Fibroblast of skin of abdomen (primary cell): ENCODE measurements at regions not wholly inside any gene's neighbourhood (a gene's known extent, or its start where the extent isn't known, plus 50 kb on each side); places are given as distances from the start of the nearest gene placed in this dataset.

Source experiments
- DNase-seq: peaks from one replicate; pipeline ENCODE4 v3.0.0-alpha.2; 2013

- DNase-seq, result peak; percentile 53
Observed at GRCh38 chr14:71363946-71364925, 457.0 kb downstream of the PCNX1 start.

- peak; percentile 48 for DNase-seq
Observed at GRCh38 chr14:71365361-71365760, 458.1 kb downstream of the PCNX1 start.

- DNase-seq, result no peak
Observed at GRCh38 chr14:71366861-71367260, 459.6 kb downstream of the PCNX1 start.

- DNase-seq, result peak; percentile 74
Observed at GRCh38 chr14:71371711-71372396, 464.6 kb downstream of the PCNX1 start.

- peak; percentile 85 for DNase-seq
Observed at GRCh38 chr14:71372411-71372838, 465.2 kb downstream of the PCNX1 start.

- no peak for DNase-seq
Observed at GRCh38 chr14:71373773-71374172, 466.5 kb downstream of the PCNX1 start.

- no peak for DNase-seq
Observed at GRCh38 chr14:71374989-71375388, 467.7 kb downstream of the PCNX1 start.

- no peak for DNase-seq
Observed at GRCh38 chr14:71377099-71377498, 469.8 kb downstream of the PCNX1 start.

GRCh38 chr14:71380271-71380670 is 473.0 kb downstream of the PCNX1 start:
- DNase-seq, result peak; percentile 93

GRCh38 chr14:71381814-71382213 is 474.6 kb downstream of the PCNX1 start:
- no peak for DNase-seq

GRCh38 chr14:71382315-71382714 is 475.1 kb downstream of the PCNX1 start:
- DNase-seq, result no peak

GRCh38 chr14:71383510-71383909 is 476.3 kb downstream of the PCNX1 start:
- no peak for DNase-seq

- peak; percentile 65 for DNase-seq
Observed at GRCh38 chr14:71384007-71384845, 477.0 kb downstream of the PCNX1 start.

GRCh38 chr14:71387753-71388152 is 480.5 kb downstream of the PCNX1 start:
- DNase-seq, result no peak

- no peak for DNase-seq
Observed at GRCh38 chr14:71388336-71388735, 481.1 kb downstream of the PCNX1 start.

GRCh38 chr14:71388862-71389261 is 481.6 kb downstream of the PCNX1 start:
- DNase-seq, result no peak

- DNase-seq, result no peak
Observed at GRCh38 chr14:71394386-71394785, 487.1 kb downstream of the PCNX1 start.

GRCh38 chr14:71395151-71395604 is 487.9 kb downstream of the PCNX1 start:
- DNase-seq, result peak; percentile 38

GRCh38 chr14:71395636-71396035 is 488.4 kb downstream of the PCNX1 start:
- no peak for DNase-seq

- DNase-seq, result no peak
Observed at GRCh38 chr14:71396050-71396677, 488.9 kb downstream of the PCNX1 start.

GRCh38 chr14:71397371-71397770 is 490.1 kb downstream of the PCNX1 start:
- DNase-seq, result peak; percentile 58

- DNase-seq, result no peak
Observed at GRCh38 chr14:71398450-71398849, 491.2 kb downstream of the PCNX1 start.
